ENCODE measurements at regions not wholly inside any gene's neighbourhood (a gene's known extent, or its start where the extent isn't known, plus 50 kb on each side); places are given as distances from the start of the nearest gene placed in this dataset.

- DNase-seq (ENCODE audit: low read depth), result peak; percentile 64
Observed at GRCh38 chrX:52425775-52426174, 57.0 kb downstream of the XAGE2 start.

GRCh38 chrX:52426810-52427209, 58.0 kb downstream of the XAGE2 start:
- DNase-seq (ENCODE audit: low read depth), result no peak

GRCh38 chrX:52437212-52437611, 58.4 kb upstream of the XAGE1A start:
- DNase-seq (ENCODE audit: low read depth), result peak; percentile 8

Data from fibroblast of gingiva (primary cell).